ENCODE measurements at regions not wholly inside any gene's neighbourhood (a gene's known extent, or its start where the extent isn't known, plus 50 kb on each side); places are given as distances from the start of the nearest gene placed in this dataset.

- no peak for DNase-seq
Measured at GRCh38 chr11:122362381-122362780, 246.4 kb upstream of the BLID start.

GRCh38 chr11:122360875-122361274 is 244.9 kb upstream of the BLID start:
- no peak overlapping the region for H3K27ac ChIP-seq
- DNase-seq, result no peak
- no peaks in the 10 kb centered on the region for H3K27me3 ChIP-seq
- no peaks in the 10 kb centered on the region for H3K36me3 ChIP-seq
- intact Hi-C loops (cut with DNase I; ENCODE audit: low total_unique reads), result no loop called here
- H3K4me1 ChIP-seq, result no peaks in the 10 kb centered on the region
- WGBS, 5 donors, result 92 to 97% (median 93%) methylated on average over 4 of the region's 4 CpGs
- H3K4me3 ChIP-seq, result no peak overlapping the region
- no peaks in the 10 kb centered on the region for H3K9me3 ChIP-seq
- TF ChIP-seq CTCF (IDR thresholded peaks at IDR 0.05) (no peak), POLR2AphosphoS5 (IDR thresholded peaks at IDR 0.05) (no peak), POLR2A (IDR thresholded peaks at IDR 0.05) (no peak), EP300 (IDR thresholded peaks at IDR 0.05) (no peak)

More at GRCh38 chr11:122362381-122362780, 246.4 kb upstream of the BLID start:
- no peaks in the 10 kb centered on the region for H3K9me3 ChIP-seq
- H3K4me1 ChIP-seq, result no peaks in the 10 kb centered on the region
- intact Hi-C loops (cut with DNase I; ENCODE audit: low total_unique reads), result no loop called here
- no peak for TF ChIP-seq POLR2AphosphoS5 (IDR thresholded peaks at IDR 0.05)
- no peak for TF ChIP-seq POLR2A (IDR thresholded peaks at IDR 0.05)
- TF ChIP-seq EP300 (IDR thresholded peaks at IDR 0.05), result no peak
- TF ChIP-seq CTCF (IDR thresholded peaks at IDR 0.05), result no peak
- no peaks in the 10 kb centered on the region for H3K27me3 ChIP-seq
- WGBS, 5 donors, result 76 to 98% (median 88%) methylated on average over 2 of the region's 2 CpGs
- no peak overlapping the region for H3K27ac ChIP-seq
- no peaks in the 10 kb centered on the region for H3K36me3 ChIP-seq
- H3K4me3 ChIP-seq, result no peak overlapping the region

- intact Hi-C loops (cut with DNase I; ENCODE audit: low total_unique reads), result no loop called here
- 30 to 40% (median 33%) methylated on average over 11 of the region's 11 CpGs for WGBS, 5 donors
- no peaks in the 10 kb centered on the region for H3K9me3 ChIP-seq
- TF ChIP-seq CTCF (IDR thresholded peaks at IDR 0.05) (no peak), POLR2AphosphoS5 (IDR thresholded peaks at IDR 0.05) (no peak), POLR2A (IDR thresholded peaks at IDR 0.05) (no peak), EP300 (IDR thresholded peaks at IDR 0.05) (no peak)
- DNase-seq, result no peak
- no peaks in the 10 kb centered on the region for H3K4me1 ChIP-seq
- H3K36me3 ChIP-seq, result no peaks in the 10 kb centered on the region
- no peak overlapping the region for H3K27ac ChIP-seq
- H3K4me3 ChIP-seq, result no peak overlapping the region
- no peaks in the 10 kb centered on the region for H3K27me3 ChIP-seq
Measured at GRCh38 chr11:122359081-122359571, 243.1 kb upstream of the BLID start.

GRCh38 chr11:122358292-122358691 is 242.3 kb upstream of the BLID start:
- H3K4me1 ChIP-seq, result no peaks in the 10 kb centered on the region
- H3K27ac ChIP-seq, result no peak overlapping the region
- TF ChIP-seq POLR2A (IDR thresholded peaks at IDR 0.05) (no peak), CTCF (IDR thresholded peaks at IDR 0.05) (no peak), POLR2AphosphoS5 (IDR thresholded peaks at IDR 0.05) (no peak), EP300 (IDR thresholded peaks at IDR 0.05) (no peak)
- no peak for DNase-seq
- H3K27me3 ChIP-seq, result no peaks in the 10 kb centered on the region
- no peaks in the 10 kb centered on the region for H3K9me3 ChIP-seq
- no peaks in the 10 kb centered on the region for H3K36me3 ChIP-seq
- 63 to 78% (median 76%) methylated on average over 2 of the region's 2 CpGs for WGBS, 5 donors
- intact Hi-C loops (cut with DNase I; ENCODE audit: low total_unique reads), result no loop called here
- no peak overlapping the region for H3K4me3 ChIP-seq

All from stomach (tissue), 8 donors.